Stimulated activated effector memory CD8-positive, alpha-beta T cell treated with anti-CD3 and anti-CD28 coated beads, Interleukin-12 subunit alpha, Interleukin-12 subunit beta, amount 100 ng/mL, for 72 hours (primary cell): ENCODE measurements at regions not wholly inside any gene's neighbourhood (a gene's known extent, or its start where the extent isn't known, plus 50 kb on each side); places are given as distances from the start of the nearest gene placed in this dataset.
"Not testable (repeated sequence)": the region's sequence is repeated elsewhere in the genome, so short reads cannot be mapped to it uniquely, and the experiment has no call there.

Experiments used
- ATAC-seq: fragments of 150-1000 bp; cut with Tn5 transposase; 2 replicates; pipeline ENCODE4 v1.10.0; 2021
- DNase-seq, 2 donors: peaks; one replicate each; pipeline ENCODE4 v3.0.0; 2021 to 2022; ENCODE audit warnings: low spot score in 2 of 2
- H3K27ac Mint-ChIP-seq: one replicate; pipeline ENCODE4 v1.8.0; 2022; ENCODE audit warnings: mild to moderate bottlenecking, mixed read lengths
- H3K36me3 Mint-ChIP-seq: one replicate; pipeline ENCODE4 v1.8.0; 2022; ENCODE audit warnings: mild to moderate bottlenecking, mixed read lengths
- H3K4me1 Mint-ChIP-seq: one replicate; pipeline ENCODE4 v1.8.0; 2022; ENCODE audit warnings: mixed read lengths
- H3K4me3 Mint-ChIP-seq: one replicate; pipeline ENCODE4 v1.8.0; 2022; ENCODE audit warnings: mild to moderate bottlenecking, mixed read lengths
- H3K9me3 Mint-ChIP-seq: one replicate; pipeline ENCODE4 v1.8.0; 2022; ENCODE audit warnings: mixed read lengths

DNA sequence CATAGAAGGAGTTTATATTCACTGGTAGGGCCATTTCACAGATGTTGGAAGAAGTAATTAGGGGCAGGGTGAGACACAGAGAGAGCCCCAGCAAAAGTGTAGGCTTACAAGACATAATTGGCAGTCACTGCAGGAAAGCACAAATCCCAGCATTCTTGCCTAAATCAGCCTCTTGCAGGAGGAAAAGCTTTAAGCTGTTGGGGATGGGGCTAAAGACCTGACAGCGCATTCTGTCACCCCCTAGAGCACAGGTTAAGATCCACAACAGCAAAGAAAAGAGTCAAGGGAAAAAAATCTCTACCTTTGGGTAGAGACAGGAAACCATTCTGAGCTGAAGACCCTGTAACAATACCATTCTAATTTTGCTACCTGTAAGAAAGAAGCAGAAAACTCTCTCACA is 409.0 kb downstream of the DAD1 start:
- no peak overlapping the region for H3K27ac Mint-ChIP-seq
- H3K4me1 Mint-ChIP-seq = no peaks in the 10 kb centered on the region
- ATAC-seq (no peak), DNase-seq (no peak)
- H3K9me3 Mint-ChIP-seq = no peaks in the 10 kb centered on the region
- no peak overlapping the region for H3K4me3 Mint-ChIP-seq
- no peaks in the 10 kb centered on the region for H3K36me3 Mint-ChIP-seq

DNA sequence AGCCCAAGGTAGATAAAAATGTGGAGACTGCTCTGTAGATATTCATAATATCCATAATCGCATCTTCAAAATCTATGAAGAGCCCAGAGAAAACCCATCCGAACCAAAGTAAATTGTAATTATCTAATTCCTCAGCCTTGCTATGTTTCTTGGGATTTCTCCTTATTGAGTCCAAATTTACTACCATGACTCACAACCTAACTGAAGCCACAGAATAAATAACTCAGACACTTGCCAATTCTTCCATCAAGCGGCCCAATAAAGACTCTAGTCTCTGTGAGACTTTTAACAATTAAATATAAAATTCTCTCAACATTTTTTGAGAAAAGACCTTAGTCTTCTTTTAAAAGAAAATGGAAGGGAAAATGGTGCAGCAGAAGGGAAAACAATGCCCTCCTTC is 409.8 kb downstream of the DAD1 start:
- Mint-ChIP-seq H3K36me3 (no peaks in the 10 kb centered on the region), H3K4me1 (no peaks in the 10 kb centered on the region), H3K4me3 (no peak overlapping the region), H3K27ac (no peak overlapping the region), H3K9me3 (no peaks in the 10 kb centered on the region)
- no peak for DNase-seq
- ATAC-seq = no peak

DNA sequence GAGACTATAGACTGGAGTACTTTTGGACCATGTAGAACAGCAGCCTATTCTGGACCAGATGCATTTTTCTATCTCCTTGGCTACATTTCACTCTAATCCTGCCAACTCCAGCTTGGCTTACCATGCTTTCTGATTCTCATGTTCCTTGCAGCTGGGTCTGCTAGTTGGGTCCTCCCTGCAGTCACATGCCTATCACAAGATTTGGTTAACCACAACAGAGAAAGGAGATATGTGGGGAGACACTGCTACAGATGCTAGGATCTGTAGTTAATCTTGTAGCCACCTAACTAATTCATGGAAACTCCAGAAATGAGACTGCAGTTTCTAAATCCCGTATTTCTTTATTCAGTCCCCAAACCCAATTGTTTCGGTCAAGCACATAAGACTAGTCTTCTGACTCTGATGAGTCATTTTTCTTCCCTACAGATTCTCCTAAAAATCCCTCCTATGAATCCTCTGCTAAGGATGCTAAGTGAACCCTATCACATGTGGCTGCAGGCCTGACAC is 410.6 kb downstream of the DAD1 start:
- no peaks in the 10 kb centered on the region for H3K4me1 Mint-ChIP-seq
- no peaks in the 10 kb centered on the region for H3K9me3 Mint-ChIP-seq
- ATAC-seq (no peak), DNase-seq (no peak)
- no peaks in the 10 kb centered on the region for H3K36me3 Mint-ChIP-seq
- no peak overlapping the region for H3K27ac Mint-ChIP-seq
- no peak overlapping the region for H3K4me3 Mint-ChIP-seq

DNA sequence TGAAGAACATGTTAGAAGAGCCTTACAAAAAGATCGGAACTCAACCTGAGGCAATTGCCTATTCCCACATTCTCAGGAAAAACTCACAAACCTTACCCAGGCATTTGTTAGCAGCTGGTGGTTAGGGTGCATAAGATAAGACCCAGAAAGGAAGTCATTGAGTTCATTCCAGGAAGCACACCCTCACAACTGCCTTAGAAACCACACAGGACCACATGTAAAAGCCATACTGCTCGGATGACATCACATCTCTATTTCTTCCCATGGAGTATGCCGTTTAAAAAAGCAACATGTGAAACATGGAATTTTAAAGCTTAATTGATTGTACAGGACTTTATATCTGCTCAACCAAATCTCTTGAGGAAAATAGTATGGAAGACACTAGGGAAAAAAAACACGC is 411.2 kb downstream of the DAD1 start:
- H3K27ac Mint-ChIP-seq = no peak overlapping the region
- ATAC-seq (peak; percentile 51), DNase-seq (no peak)
- H3K36me3 Mint-ChIP-seq = no peaks in the 10 kb centered on the region
- H3K4me1 Mint-ChIP-seq = no peaks in the 10 kb centered on the region
- no peaks in the 10 kb centered on the region for H3K9me3 Mint-ChIP-seq
- H3K4me3 Mint-ChIP-seq = no peak overlapping the region

DNA sequence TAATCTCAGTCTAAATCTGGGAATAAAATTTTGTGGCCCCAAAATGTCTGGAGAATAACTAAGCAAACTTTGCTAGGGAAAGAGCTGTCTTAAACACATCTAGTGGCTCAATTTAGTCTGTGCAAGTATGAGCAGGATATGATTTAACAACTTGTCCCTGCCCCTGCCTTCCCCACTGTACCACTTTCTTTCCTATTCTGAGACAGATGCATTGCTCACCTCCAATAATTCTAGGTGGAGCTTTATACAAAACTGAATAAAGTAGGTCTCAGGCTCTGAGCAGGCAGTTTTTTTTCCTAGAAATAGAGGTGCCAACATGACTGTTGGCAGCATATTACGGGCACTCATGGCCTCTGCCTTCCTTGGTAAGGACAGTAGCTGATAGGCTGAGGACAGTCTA is 412.1 kb downstream of the DAD1 start:
- Mint-ChIP-seq H3K4me3 (peak overlapping the region; percentile 22), H3K27ac (no peak overlapping the region), H3K9me3 (no peaks in the 10 kb centered on the region), H3K36me3 (no peaks in the 10 kb centered on the region), H3K4me1 (no peaks in the 10 kb centered on the region)
- DNase-seq = no peak
- peak; percentile 78 for ATAC-seq

DNA sequence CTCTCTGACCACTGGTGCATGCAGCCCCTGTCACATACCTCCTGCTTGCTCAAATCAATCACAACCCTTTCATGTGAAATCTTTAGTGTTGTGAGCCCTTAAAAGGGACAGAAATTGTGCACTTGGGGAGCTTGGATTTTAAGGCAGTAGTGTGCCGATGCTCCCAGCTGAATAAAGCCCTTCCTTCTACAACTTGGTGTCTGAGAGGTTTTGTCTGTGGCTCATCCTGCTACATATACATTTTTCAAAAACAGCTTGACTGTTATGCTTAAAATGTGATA is 413.8 kb downstream of the DAD1 start:
- H3K36me3 Mint-ChIP-seq, H3K4me3 Mint-ChIP-seq, DNase-seq, ATAC-seq, H3K27ac Mint-ChIP-seq, H3K4me1 Mint-ChIP-seq, H3K9me3 Mint-ChIP-seq: not testable (repeated sequence)

DNA sequence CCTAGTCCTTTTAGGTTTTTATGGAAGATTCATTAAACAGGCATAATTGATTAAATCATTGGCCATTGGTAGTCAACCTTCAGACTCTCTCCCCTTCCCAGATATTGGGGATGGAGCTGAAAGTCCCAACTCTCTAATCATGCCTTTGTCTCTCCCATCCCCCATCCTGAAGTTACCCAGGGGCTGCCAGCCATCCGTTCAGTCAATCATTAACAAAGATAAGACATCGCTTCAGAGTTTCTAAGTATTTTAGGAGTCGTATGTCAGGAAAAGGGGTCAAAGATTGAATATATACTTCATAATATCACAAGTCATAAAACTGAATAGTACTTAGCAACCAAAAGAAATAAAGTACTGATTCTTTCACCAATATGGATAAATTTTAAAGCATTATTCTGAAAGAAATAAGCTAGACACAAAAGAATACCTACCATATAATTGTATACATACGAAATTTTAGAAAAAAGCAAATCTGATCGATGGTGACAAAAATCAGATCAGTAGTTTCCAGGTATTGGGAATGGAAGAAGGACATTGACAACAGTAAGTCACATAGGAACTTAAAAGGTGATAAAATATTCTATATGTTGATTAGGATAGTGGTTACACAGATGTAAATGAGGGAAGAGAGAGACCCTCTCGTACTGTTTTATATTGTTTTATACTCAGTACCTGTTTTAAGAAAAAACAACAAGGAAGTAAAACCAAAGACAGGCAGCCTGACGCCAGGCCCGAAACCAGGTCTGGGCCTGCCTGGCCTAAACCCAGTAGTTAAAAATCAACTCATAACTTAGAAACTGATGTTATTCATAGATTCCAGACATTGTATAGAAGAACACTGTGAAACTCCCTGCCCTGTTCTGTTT is 414.4 kb downstream of the DAD1 start:
- no peaks in the 10 kb centered on the region for H3K9me3 Mint-ChIP-seq
- no peak for ATAC-seq
- H3K36me3 Mint-ChIP-seq = no peaks in the 10 kb centered on the region

DNA sequence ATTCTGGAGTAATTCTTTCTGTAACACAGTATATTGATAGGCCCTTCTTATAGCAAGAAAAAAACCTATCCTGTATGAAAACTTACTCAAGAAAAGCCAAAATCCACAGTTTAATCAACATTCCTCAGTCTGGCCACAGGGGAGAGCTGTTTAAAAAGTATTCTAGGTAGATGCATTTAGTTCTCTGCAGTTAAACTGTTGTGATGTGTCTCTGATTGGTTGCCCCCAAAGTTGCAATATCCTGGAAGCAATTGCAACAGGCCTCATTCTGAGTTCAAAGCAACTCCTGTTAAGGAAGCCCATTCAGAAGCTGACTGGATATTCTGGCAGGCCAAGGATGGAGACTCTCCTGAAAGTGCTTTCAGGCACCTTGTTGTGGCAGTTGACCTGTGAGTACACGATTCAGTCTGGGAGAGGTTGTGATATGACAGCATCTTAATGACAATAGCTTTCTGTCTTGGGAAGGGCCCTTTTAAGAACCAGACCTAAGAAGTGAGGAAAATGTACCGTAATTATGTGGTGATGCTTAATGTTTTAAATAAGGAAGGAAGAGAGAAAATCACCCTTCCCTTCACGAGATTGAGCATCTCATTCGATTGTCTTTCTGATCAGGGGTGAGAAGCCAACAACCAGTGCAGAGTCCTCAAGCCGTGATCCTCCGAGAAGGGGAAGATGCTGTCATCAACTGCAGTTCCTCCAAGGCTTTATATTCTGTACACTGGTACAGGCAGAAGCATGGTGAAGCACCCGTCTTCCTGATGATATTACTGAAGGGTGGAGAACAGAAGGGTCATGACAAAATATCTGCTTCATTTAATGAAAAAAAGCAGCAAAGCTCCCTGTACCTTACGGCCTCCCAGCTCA is 420.7 kb downstream of the DAD1 start:
- Mint-ChIP-seq H3K36me3 (no peaks in the 10 kb centered on the region), H3K27ac (no peak overlapping the region), H3K9me3 (no peaks in the 10 kb centered on the region), H3K4me3 (peak overlapping the region; percentile 29), H3K4me1 (no peaks in the 10 kb centered on the region)
- ATAC-seq = no peak
- DNase-seq = no peak

More for the DNA sequence above, 414.4 kb downstream of the DAD1 start:
- Mint-ChIP-seq H3K4me1 (no peaks in the 10 kb centered on the region), H3K4me3 (no peak overlapping the region), H3K27ac (no peak overlapping the region)
- no peak for DNase-seq

DNA sequence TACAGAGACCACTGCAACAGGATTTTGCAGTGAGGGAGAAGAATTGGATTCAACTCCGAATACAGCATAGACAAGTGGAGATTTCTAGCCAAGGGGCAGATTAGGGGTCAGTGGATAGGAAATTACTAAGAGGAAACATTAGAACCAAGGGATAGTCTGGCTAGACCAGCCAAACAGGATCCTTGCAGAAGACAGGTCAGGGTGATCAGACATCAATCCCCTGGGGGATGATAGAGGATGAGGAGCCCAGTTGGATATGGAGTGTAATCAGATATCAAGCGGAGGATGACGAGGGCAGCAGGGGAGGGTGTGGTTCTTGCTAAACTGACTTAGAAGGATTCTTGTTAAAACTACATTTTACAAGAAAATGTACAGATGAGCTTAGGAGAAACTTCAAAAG is 424.4 kb downstream of the DAD1 start:
- DNase-seq (no peak), ATAC-seq (no peak)
- Mint-ChIP-seq H3K4me3 (no peak overlapping the region), H3K36me3 (no peaks in the 10 kb centered on the region), H3K4me1 (no peaks in the 10 kb centered on the region), H3K9me3 (no peaks in the 10 kb centered on the region), H3K27ac (no peak overlapping the region)

DNA sequence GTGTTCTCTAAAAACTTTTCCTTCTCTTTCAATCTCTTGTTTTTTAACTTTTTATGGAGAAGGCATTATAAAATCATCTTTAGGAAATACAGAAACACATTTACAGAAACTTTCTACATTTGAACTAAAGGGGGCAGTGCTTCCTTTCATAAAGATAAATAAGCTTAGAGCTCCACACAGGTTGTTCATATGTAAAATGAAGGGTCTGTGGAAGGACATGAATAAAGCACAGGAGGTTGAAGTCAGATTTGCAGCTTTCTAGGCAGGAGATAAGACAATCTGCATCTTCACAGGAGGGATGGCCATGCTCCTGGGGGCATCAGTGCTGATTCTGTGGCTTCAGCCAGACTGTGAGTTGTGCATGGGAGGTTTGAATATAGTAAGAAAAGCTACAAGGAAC is 426.0 kb downstream of the DAD1 start:
- no peaks in the 10 kb centered on the region for H3K4me1 Mint-ChIP-seq
- H3K27ac Mint-ChIP-seq = peak overlapping the region; percentile 32
- no peaks in the 10 kb centered on the region for H3K9me3 Mint-ChIP-seq
- no peak for DNase-seq
- ATAC-seq = no peak
- H3K4me3 Mint-ChIP-seq = peak overlapping the region; percentile 37
- no peaks in the 10 kb centered on the region for H3K36me3 Mint-ChIP-seq

DNA sequence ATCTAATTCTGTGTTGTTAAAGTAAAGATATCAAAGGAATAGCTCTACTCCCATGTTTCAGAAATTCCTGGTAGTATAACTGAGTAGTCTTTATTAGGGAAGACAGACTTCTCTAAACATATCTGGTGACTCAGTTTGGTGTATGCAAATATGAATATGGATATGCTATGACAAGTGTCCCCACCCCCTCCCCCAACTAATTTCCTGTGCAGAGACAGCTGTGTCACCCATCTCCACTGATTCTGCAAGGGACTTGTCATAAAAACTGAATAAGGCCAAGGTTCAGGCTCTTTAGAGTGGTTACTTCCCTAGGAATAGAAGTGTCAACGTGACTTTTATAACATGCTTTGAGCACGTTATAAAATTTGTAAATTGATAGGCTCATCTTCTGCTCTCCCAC is 429.1 kb downstream of the DAD1 start:
- H3K36me3 Mint-ChIP-seq = no peaks in the 10 kb centered on the region
- no peak overlapping the region for H3K27ac Mint-ChIP-seq
- H3K9me3 Mint-ChIP-seq = no peaks in the 10 kb centered on the region
- DNase-seq = no peak
- no peak for ATAC-seq
- H3K4me3 Mint-ChIP-seq = no peak overlapping the region
- no peaks in the 10 kb centered on the region for H3K4me1 Mint-ChIP-seq

DNA sequence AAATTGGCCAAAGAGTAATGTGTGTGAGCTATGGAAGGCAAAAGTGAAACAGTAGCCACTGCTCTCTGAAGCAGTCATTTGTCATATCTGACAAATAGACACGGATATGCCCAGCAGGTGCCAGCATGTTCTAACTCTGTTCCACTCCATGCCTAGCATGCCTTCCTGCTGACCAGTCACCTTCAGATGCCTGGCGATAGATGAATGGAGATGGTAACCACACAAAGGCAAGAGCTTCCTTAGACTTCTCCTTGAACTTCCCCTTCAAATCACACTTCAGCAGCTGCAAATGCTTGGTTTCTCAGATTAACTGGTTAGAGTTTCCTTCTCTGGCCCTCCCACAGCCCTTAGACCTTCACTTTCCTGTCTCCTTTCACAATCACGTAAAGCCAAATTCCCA is 429.9 kb downstream of the DAD1 start:
- Mint-ChIP-seq H3K27ac (no peak overlapping the region), H3K4me1 (no peaks in the 10 kb centered on the region), H3K36me3 (no peaks in the 10 kb centered on the region), H3K4me3 (no peak overlapping the region), H3K9me3 (no peaks in the 10 kb centered on the region)
- DNase-seq (no peak), ATAC-seq (no peak)

DNA sequence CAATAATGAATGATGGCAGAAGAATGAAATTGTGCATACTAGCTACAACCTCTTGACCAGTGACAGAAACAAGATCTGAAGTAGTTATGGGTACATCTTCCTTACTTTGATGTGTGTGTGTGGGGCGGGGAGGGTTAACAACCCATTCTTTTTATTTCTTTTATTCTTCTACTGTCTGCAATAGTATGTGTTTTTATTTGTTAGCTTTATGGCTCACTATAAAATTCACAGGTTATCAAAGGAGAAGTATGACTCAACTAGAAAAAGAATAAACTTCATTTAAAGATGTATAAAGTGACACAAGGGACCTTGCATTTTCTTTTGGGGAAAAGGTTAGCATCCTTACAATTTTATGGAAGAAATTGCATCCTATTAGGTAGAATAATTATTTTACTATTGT is 430.5 kb downstream of the DAD1 start:
- Mint-ChIP-seq H3K9me3 (no peaks in the 10 kb centered on the region), H3K27ac (no peak overlapping the region), H3K4me1 (no peaks in the 10 kb centered on the region), H3K4me3 (no peak overlapping the region), H3K36me3 (no peaks in the 10 kb centered on the region)
- ATAC-seq = no peak
- DNase-seq = no peak

DNA sequence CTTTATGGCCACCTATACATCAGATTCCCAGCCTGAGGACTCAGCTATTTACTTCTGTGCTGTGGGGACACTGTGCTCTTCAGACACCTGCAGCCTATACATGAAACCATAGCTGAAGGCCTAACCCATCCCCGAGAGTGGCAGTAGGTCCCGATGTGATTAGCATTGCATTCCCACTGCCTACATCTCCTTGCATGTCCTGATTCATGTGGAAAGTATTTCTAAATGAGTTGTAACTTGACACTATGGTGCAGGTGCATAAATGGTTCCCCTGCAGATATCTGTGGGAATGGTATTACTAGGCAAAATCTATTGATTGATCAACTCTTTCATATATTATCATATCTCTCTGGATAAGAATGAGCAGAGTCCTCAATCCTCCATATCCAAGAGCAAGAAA is 433.5 kb downstream of the DAD1 start:
- no peak for DNase-seq
- Mint-ChIP-seq H3K36me3 (no peaks in the 10 kb centered on the region), H3K27ac (no peak overlapping the region), H3K4me1 (no peaks in the 10 kb centered on the region), H3K4me3 (no peak overlapping the region), H3K9me3 (no peaks in the 10 kb centered on the region)
- no peak for ATAC-seq

DNA sequence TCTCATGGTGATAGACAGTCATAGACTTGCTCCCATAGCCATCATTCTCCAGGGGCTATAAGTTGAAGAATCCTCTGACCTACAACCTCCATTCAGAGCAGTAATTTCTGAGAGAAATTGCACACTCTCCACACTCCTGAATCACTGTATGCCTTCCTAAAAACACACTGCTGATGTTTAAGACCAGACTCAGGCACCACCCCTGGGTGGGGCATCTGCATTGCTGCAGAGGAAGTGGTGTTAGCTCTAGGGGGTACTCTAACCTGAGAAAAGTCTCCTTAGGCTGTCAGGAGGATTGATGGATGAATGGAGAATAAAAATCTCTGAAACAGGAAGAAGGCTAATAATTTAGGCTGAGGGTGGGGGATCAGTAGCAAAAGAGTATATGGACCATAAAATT is 436.1 kb downstream of the DAD1 start:
- Mint-ChIP-seq H3K36me3 (no peaks in the 10 kb centered on the region), H3K4me3 (no peak overlapping the region), H3K27ac (no peak overlapping the region), H3K4me1 (no peaks in the 10 kb centered on the region), H3K9me3 (no peaks in the 10 kb centered on the region)
- ATAC-seq = no peak
- DNase-seq = no peak
